ENCODE measurements at regions not wholly inside any gene's neighbourhood (a gene's known extent, or its start where the extent isn't known, plus 50 kb on each side); places are given as distances from the start of the nearest gene placed in this dataset.
"Not testable (repeated sequence)": the region's sequence is repeated elsewhere in the genome, so short reads cannot be mapped to it uniquely, and the experiment has no call there.

GRCh38 chr14:30317729-30318128 is 241.2 kb upstream of the G2E3 start:
- no peak for DNase-seq

GRCh38 chr14:30322819-30323218 is 236.1 kb upstream of the G2E3 start:
- DNase-seq = no peak

DNA sequence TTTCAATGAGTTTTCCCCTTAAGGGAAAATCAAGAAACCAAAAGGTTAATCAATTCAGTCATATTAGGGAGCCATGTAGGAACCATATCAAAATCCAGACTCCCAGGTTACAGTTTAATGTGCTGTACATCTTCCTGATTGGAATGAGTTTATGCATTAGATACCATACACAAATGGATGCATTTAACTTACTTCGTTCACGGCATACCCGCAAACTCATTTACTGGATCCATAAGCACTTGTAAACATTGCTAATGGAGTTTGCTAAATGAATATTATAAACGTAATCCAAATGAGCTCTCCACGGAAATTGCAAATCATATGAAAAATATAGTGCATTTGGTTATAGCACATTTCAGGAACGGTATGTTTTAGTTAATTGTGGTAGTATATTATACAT is 228.9 kb upstream of the G2E3 start:
- DNase-seq = no peak

GRCh38 chr14:30330445-30330844 is 228.5 kb upstream of the G2E3 start:
- no peak for DNase-seq

GRCh38 chr14:30331030-30331429 is 227.9 kb upstream of the G2E3 start:
- DNase-seq = no peak

GRCh38 chr14:30332374-30332773 is 226.6 kb upstream of the G2E3 start:
- DNase-seq = no peak

DNA sequence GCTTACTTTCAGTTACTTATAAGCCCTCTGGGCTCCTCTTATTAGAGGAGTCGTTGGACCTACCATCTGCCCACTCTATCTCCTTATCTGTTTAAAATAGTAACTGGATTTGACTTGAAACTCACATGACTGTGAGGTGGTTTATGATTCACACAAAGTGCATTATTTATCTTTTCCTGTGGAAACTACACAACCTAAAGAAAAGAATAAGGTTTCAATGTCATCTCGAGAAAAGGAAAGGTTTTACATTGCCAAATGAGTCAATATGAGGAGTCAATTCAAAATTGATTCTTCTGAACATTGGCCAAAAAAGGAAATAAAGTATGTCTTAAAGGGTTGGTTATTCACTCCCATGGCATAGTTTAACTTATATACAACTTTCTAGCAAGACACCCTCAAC is 225.0 kb upstream of the G2E3 start:
- no peak for DNase-seq

DNA sequence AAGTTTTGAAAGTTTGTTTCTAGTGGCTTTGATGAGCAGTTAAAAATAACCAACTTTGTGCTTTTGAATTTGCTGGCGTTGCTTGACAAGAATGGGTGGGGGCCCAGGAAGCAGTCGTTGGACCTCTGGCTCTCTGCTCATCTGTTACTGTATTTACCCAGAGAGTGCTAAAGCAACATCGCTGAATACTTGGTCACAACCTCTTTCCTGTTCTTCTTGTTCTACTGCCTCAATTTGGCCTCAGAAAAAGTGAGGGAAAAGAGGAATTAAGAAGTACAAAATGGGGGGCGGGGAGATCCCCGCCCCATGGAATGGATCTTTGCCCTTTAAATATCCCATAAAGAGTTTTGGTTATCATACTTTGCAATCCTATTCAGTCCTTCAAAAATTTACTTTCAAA is 221.5 kb upstream of the G2E3 start:
- DNase-seq = no peak

DNA sequence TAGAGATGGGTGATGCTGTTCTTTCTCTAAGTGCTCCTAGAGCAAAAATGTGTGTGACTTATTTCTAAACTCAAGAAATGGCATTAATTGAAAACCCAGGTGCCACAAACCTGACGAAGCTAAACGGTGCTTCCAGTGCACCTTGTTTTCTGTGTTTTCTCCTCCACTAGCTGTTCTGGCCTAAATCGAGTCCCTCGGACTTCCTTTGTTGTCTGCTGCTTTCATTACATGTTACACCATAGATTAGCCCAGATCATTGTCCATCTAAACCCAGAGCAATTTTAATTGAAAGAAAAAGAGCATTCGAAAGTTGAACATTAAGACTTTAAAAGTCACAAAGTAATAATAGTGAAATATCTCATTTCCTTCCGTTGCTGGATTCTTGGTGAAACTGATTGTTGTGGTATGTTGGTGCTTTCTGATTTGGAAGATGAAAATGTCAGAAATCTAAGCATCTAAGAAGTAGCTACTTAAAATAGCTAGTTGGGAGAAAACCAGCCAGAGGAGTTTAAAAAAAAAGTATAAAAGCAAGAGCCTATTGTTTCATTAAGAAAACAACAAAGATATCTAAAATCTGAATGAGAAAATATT is 219.6 kb upstream of the G2E3 start:
- no peak for DNase-seq

GRCh38 chr14:30340495-30340894 is 218.5 kb upstream of the G2E3 start:
- DNase-seq = no peak

DNA sequence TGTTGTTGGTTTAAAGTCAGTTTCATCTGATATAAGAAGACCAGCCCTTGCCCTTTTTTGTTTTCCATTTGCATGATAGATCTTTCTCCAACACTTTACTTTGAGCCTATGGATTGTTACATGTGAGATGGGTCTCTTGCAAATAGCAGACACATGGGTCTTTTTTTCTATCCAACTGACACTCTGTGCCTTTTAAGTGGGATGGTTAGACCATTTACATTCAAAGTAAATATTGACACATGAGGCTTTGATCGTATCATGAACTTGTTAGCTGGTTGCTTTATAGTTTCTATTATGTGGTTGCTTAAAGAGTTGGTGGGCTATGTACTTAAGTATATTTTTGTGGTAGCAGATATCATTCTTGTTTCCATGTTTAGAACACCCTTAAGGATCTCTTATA is 213.4 kb upstream of the G2E3 start:
- no peak for DNase-seq

DNA sequence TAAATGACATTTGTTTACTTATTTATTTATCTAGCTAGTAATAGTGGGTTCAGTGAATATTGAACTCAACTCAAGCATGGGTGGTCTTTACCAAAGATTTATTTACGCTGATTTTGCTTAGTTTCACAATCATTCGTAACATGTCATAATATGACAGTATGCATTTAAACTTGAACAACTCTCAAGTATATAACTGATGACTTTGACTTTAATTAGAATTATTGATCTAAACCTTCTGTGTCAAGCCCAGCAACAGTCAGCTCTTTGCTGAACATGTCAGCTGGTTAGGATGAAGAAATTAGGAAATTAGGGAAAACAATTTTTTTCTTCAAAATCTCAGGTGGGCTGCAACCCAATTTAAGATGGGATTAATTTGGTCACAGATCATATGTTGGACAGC is 210.5 kb upstream of the G2E3 start:
- no peak for DNase-seq

GRCh38 chr14:30349520-30349919 is 209.4 kb upstream of the G2E3 start:
- DNase-seq = peak; percentile 85

- no peak for DNase-seq
These were observed 204.5 kb upstream of the G2E3 start for GRCh38 chr14:30354439-30354838.

DNA sequence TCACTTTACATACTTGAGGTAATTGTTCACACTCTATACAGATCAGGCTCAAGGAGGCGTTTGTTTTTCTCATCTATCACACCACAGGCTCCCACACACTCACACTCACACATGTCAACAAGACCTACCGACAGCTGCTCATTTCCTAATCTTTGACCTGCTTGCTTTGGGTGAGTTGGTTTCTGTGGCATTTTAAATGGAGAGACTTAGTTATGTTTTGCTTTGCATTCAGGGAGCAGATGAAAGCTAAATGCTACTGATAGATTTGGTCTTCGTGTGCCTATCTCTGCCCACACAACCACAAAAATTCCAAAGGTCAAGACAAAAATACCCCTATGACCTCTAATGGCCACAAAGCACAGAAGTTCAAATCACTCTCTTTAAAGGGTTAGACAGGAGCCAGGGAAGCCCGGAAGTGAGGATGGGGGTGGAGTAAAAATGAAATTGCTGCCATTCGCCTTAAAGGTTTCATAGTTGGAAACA is 203.5 kb upstream of the G2E3 start:
- no peak for DNase-seq

GRCh38 chr14:30356438-30357202 is 202.3 kb upstream of the G2E3 start:
- DNase-seq = no peak

GRCh38 chr14:30357791-30358190 is 201.2 kb upstream of the G2E3 start:
- DNase-seq = no peak

DNA sequence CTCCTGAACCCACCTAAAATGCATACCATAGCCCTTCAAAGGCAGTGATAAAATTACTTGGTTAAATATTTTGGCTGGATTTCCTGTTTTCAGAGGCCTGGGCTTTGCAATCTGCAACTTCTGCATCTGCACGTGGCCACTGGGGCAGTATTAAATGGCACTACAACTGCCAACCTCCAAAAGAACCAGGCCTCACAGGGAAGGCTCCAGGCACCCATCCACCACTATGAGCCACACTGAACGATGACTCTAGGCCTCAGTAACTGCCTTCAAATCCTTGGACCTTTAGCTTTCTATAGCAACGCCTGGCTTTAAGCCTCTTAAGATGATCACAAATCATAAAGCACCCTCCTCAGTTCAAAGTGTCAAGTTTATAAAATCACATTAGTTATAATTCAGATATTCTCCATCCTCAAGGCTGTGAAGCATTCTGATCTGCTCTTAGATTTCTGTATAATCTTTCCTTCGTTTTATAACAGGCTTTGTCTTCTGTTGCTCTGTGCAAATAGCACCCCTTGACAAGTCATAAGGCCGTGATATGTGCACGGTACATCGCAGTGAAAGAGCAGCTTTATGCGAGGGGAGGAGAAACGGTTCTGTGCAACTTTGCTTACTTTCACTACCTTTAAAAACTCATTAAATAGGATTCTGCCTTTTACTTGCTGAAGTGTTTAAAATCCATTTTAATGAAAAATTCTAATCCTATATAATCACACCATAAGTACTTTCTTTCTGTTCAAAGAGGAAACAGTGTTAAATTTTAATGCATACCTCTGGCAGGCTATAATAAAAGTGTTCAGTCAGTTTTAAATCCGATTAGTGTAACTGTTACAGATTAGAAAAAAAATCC is 196.4 kb upstream of the G2E3 start:
- DNase-seq = peak; percentile 86

DNA sequence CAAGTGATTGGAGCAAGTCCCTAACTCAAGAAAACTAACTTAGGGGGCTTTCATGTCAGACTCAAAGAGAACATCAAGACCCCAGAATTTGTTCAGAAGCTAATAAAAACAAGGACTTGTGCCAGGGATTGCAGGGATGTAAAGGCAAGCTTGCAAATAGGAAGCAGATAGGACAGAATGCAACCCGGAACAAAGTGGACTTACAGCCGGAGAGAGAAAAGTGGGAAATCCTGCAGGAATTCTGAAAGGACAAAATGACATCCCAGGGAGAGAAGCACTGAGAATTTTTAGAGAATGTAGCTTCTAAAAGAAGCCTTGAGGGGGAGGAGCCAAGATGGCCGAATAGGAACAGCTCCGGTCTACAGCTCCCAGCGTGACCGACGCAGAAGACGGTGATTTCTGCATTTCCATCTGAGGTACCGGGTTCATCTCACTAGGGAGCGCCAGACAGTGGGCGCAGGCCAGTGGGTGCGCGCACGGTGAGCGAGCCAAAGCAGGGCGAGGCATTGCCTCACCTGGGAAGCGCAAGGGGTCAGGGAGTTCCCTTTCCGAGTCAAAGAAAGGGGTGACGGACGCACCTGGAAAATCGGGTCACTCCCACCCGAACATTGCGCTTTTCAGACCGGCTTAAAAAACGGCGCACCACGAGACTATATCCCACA is 195.6 kb upstream of the G2E3 start:
- not testable (repeated sequence) for DNase-seq

DNA sequence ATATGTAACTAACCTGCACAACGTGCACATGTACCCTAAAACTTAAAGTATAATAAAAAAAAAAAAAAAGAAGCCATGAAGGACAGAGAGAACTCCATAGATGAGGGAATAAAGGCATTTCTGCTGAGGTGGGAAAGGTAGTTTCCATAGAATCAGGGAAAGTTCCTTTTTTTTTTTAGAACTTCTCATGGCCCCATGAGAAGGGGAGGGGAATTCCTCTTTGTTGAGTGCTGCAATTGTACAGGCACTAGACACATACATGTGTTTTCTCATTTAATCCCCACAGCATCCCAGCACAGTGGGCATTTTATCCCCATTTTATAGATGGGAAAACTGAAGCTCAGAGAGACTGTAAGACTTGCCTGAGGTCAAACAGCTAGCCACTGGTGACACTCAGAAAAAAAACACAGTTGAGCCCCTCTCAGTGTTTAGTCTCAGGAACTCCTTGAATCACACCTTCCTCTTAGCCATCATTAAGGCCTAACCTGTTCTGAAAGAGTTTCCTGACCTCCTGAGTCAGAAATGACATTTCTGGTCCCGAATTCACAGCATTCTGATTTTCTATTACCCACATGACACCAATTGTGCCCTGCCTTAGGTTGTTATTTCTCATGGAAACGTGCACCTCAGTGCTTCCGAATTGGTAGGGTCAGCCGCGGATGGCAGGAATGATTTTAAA is 189.3 kb upstream of the G2E3 start:
- DNase-seq = no peak

DNA sequence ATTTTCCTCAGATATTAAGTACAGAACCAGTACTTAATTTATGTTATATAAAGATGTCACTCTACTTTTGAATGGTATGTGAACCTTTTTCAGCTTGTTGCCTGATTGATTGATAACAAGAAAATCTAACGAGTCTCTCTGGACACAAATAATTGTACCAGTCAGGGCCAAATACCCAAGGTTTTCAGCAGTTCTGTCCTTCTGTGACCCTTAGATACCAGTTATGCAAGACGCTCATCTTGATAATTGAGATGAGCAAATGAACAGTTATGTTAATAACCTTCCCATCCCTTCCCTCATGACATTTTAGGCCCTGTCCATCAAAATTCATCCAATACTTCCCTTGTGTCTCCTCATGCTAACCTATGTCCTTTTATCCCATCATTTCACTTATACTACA is 185.9 kb upstream of the G2E3 start:
- no peak for DNase-seq

DNA sequence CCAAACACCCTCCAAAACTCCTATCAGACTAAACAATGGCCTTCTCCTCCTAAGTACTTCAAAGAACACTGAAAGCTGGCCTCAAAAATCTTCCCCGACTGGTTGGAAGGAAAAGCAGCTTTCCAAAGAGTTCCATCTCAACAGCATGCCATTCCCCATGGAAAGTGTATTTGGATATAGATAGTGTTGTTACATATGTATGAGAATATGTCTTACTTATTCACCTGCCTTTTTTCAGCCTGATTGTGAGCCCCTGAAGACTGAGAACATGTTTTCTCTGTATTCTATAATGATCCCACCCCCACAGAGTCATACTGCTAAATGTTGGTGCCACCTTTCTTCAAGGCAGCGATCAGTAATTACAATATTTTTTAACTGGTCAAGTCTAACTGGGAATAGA is 185.4 kb upstream of the G2E3 start:
- DNase-seq = no peak

Measured in NCI-H524 treated with DMSO at 0.1 percent for 48 hours (cell line).